ENCODE measurements at regions not wholly inside any gene's neighbourhood (a gene's known extent, or its start where the extent isn't known, plus 50 kb on each side); places are given as distances from the start of the nearest gene placed in this dataset.

GRCh38 chr6:12457094-12457493 lies 166.9 kb downstream of the EDN1 start:
- intact Hi-C loops (cut with micrococcal nuclease): no loop called here
- H3K4me3 Mint-ChIP-seq (ENCODE audit: unreplicated experiment): no peak overlapping the region
- peaks cover 6% of the 10 kb centered on the region for H3K4me1 Mint-ChIP-seq (ENCODE audit: insufficient read depth, unreplicated experiment)
- no peak overlapping the region for H3K27ac Mint-ChIP-seq (ENCODE audit: low read depth, unreplicated experiment)
- TF ChIP-seq, protein P1, sequence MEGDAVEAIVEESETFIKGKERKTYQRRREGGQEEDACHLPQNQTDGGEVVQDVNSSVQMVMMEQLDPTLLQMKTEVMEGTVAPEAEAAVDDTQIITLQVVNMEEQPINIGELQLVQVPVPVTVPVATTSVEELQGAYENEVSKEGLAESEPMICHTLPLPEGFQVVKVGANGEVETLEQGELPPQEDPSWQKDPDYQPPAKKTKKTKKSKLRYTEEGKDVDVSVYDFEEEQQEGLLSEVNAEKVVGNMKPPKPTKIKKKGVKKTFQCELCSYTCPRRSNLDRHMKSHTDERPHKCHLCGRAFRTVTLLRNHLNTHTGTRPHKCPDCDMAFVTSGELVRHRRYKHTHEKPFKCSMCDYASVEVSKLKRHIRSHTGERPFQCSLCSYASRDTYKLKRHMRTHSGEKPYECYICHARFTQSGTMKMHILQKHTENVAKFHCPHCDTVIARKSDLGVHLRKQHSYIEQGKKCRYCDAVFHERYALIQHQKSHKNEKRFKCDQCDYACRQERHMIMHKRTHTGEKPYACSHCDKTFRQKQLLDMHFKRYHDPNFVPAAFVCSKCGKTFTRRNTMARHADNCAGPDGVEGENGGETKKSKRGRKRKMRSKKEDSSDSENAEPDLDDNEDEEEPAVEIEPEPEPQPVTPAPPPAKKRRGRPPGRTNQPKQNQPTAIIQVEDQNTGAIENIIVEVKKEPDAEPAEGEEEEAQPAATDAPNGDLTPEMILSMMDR (IDR thresholded peaks at IDR 0.05; ENCODE audit: unreplicated experiment): no peak
- no TSS peak for BruUV-seq (replicated peaks)
- H3K36me3 Mint-ChIP-seq (ENCODE audit: insufficient read depth, unreplicated experiment): no peaks in the 10 kb centered on the region
- H3K9me3 Mint-ChIP-seq (ENCODE audit: unreplicated experiment): peaks cover 13% of the 10 kb centered on the region
- ChIA-PET POLR2A (no interaction called here), CTCF (interaction anchor here (0.6 kb wide), 1 partner anchor 1511 kb away, joined by 3 read pairs; no protein-coding TSS in a partner anchor)
- H3K27me3 Mint-ChIP-seq (ENCODE audit: insufficient read depth, unreplicated experiment): no peaks in the 10 kb centered on the region
- no peak for DNase-seq (ENCODE audit: unreplicated experiment)

- H3K27me3 Mint-ChIP-seq (ENCODE audit: insufficient read depth, unreplicated experiment): no peaks in the 10 kb centered on the region
- H3K9me3 Mint-ChIP-seq (ENCODE audit: unreplicated experiment): peaks cover 3% of the 10 kb centered on the region
- DNase-seq (ENCODE audit: unreplicated experiment): no peak
- ChIA-PET POLR2A (no interaction called here), CTCF (interaction anchor here (0.6 kb wide), 1 partner anchor 544 kb away, joined by 3 read pairs; no protein-coding TSS in a partner anchor)
- no TSS peak for BruUV-seq (replicated peaks)
- H3K4me1 Mint-ChIP-seq (ENCODE audit: insufficient read depth, unreplicated experiment): peaks cover 6% of the 10 kb centered on the region
- intact Hi-C loops (cut with micrococcal nuclease): no loop called here
- no peak overlapping the region for H3K27ac Mint-ChIP-seq (ENCODE audit: low read depth, unreplicated experiment)
- H3K36me3 Mint-ChIP-seq (ENCODE audit: insufficient read depth, unreplicated experiment): no peaks in the 10 kb centered on the region
- TF ChIP-seq, protein P1 (IDR thresholded peaks at IDR 0.05; ENCODE audit: unreplicated experiment): no peak
- H3K4me3 Mint-ChIP-seq (ENCODE audit: unreplicated experiment): no peak overlapping the region
These were observed 168.4 kb downstream of the EDN1 start for GRCh38 chr6:12458558-12458957.

GRCh38 chr6:12459945-12460661 lies 169.9 kb downstream of the EDN1 start:
- no TSS peak for BruUV-seq (replicated peaks)
- Mint-ChIP-seq H3K9me3 (ENCODE audit: unreplicated experiment) (no peaks in the 10 kb centered on the region), H3K27me3 (ENCODE audit: insufficient read depth, unreplicated experiment) (no peaks in the 10 kb centered on the region), H3K4me3 (ENCODE audit: unreplicated experiment) (no peak overlapping the region), H3K4me1 (ENCODE audit: insufficient read depth, unreplicated experiment) (peaks cover 6% of the 10 kb centered on the region), H3K27ac (ENCODE audit: low read depth, unreplicated experiment) (no peak overlapping the region), H3K36me3 (ENCODE audit: insufficient read depth, unreplicated experiment) (no peaks in the 10 kb centered on the region)
- POLR2A ChIA-PET: interaction anchor here (0.6 kb wide), 1 partner anchor 163 kb away, joined by 4 read pairs; no protein-coding TSS in a partner anchor
- intact Hi-C loops (cut with micrococcal nuclease): no loop called here
- CTCF ChIA-PET: interaction anchor here (0.6 kb wide), 1 partner anchor 171 kb away, joined by 3 read pairs; no protein-coding TSS in a partner anchor
- no peak for DNase-seq (ENCODE audit: unreplicated experiment)
- TF ChIP-seq, protein P1 (IDR thresholded peaks at IDR 0.05; ENCODE audit: unreplicated experiment): no peak

- peaks cover 28% of the 10 kb centered on the region for H3K4me1 Mint-ChIP-seq (ENCODE audit: insufficient read depth, unreplicated experiment)
- TF ChIP-seq, protein P1 (IDR thresholded peaks at IDR 0.05; ENCODE audit: unreplicated experiment): no peak
- H3K9me3 Mint-ChIP-seq (ENCODE audit: unreplicated experiment): peaks cover 7% of the 10 kb centered on the region
- BruUV-seq (replicated peaks): no TSS peak
- intact Hi-C loops (cut with micrococcal nuclease): no loop called here
- H3K27me3 Mint-ChIP-seq (ENCODE audit: insufficient read depth, unreplicated experiment): no peaks in the 10 kb centered on the region
- no peaks in the 10 kb centered on the region for H3K36me3 Mint-ChIP-seq (ENCODE audit: insufficient read depth, unreplicated experiment)
- no peak for DNase-seq (ENCODE audit: unreplicated experiment)
- peak overlapping the region; percentile 7 for H3K27ac Mint-ChIP-seq (ENCODE audit: low read depth, unreplicated experiment)
- POLR2A ChIA-PET: interaction anchor here (0.8 to 1.1 kb wide), 2 partner anchors 103 to 112 kb away, joined by 3 read pairs; no protein-coding TSS in a partner anchor
- H3K4me3 Mint-ChIP-seq (ENCODE audit: unreplicated experiment): no peak overlapping the region
- CTCF ChIA-PET: interaction anchor here (0.6 kb wide), 1 partner anchor 153 kb away, joined by 3 read pairs; no protein-coding TSS in a partner anchor
These were observed 177.8 kb downstream of the EDN1 start for GRCh38 chr6:12467706-12468670.
